ENCODE measurements at regions not wholly inside any gene's neighbourhood (a gene's known extent, or its start where the extent isn't known, plus 50 kb on each side); places are given as distances from the start of the nearest gene placed in this dataset.

DNA sequence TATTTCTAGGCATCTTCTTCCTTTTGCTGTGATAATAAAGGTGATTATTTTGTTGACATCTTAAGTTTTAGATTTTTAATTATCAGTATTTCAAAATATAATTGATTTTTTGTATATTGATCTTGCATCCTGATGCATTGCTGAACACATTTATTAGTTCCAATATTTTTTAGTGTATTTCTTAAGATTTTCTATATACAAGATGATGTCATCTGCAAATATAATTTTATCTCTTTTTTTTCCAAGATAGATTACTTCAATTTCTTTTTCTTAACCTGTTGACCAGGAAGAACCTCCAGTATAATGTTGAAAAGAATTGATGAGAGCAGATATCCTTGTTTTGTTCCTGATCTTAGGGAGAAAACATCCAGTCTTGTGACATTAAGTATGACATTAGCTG is 54.8 kb upstream of the LRRN2 start:
- no peak overlapping the region for H2AFZ ChIP-seq (replicated peaks; ENCODE audit: low read length, poor library complexity)
- H3K27ac ChIP-seq (ENCODE audit: insufficient read depth, low read length) = no peak overlapping the region
- TF ChIP-seq CEBPB (IDR thresholded peaks at IDR 0.05; ENCODE audit: low read depth, low read length) (no peak), SMC3 (IDR thresholded peaks at IDR 0.05; ENCODE audit: low read depth, low read length) (no peak), CHD1 (IDR thresholded peaks at IDR 0.05; ENCODE audit: low read depth, low read length) (no peak), RFX5 (IDR thresholded peaks at IDR 0.05; ENCODE audit: low read depth, low read length) (no peak), MXI1 (IDR thresholded peaks at IDR 0.05; ENCODE audit: borderline replicate concordance, low read depth, low read length) (no peak), MAFK (IDR thresholded peaks at IDR 0.05; ENCODE audit: low read depth, low read length) (no peak), BHLHE40 (IDR thresholded peaks at IDR 0.05; ENCODE audit: low read depth, low read length) (no peak), NFE2L2 (IDR thresholded peaks at IDR 0.05; ENCODE audit: low read depth, low read length) (no peak), RAD21 (IDR thresholded peaks at IDR 0.05; ENCODE audit: low read length) (no peak), FOS (IDR thresholded peaks at IDR 0.05; ENCODE audit: low read depth, low read length) (no peak), MAZ (IDR thresholded peaks at IDR 0.05; ENCODE audit: borderline replicate concordance, low read depth, low read length) (no peak), RCOR1 (IDR thresholded peaks at IDR 0.05; ENCODE audit: insufficient replicate concordance, low read length) (no peak), POLR2A (IDR thresholded peaks at IDR 0.05; ENCODE audit: low read depth, low read length) (no peak)
- TF ChIP-seq, protein P1, sequence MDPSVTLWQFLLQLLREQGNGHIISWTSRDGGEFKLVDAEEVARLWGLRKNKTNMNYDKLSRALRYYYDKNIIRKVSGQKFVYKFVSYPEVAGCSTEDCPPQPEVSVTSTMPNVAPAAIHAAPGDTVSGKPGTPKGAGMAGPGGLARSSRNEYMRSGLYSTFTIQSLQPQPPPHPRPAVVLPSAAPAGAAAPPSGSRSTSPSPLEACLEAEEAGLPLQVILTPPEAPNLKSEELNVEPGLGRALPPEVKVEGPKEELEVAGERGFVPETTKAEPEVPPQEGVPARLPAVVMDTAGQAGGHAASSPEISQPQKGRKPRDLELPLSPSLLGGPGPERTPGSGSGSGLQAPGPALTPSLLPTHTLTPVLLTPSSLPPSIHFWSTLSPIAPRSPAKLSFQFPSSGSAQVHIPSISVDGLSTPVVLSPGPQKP (IDR thresholded peaks at IDR 0.05; ENCODE audit: borderline replicate concordance, low read depth, low read length) = no peak
- TF ChIP-seq, protein P2, sequence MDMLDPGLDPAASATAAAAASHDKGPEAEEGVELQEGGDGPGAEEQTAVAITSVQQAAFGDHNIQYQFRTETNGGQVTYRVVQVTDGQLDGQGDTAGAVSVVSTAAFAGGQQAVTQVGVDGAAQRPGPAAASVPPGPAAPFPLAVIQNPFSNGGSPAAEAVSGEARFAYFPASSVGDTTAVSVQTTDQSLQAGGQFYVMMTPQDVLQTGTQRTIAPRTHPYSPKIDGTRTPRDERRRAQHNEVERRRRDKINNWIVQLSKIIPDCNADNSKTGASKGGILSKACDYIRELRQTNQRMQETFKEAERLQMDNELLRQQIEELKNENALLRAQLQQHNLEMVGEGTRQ (IDR thresholded peaks at IDR 0.05; ENCODE audit: low read depth, low read length) = no peak
- TF ChIP-seq, protein P3, sequence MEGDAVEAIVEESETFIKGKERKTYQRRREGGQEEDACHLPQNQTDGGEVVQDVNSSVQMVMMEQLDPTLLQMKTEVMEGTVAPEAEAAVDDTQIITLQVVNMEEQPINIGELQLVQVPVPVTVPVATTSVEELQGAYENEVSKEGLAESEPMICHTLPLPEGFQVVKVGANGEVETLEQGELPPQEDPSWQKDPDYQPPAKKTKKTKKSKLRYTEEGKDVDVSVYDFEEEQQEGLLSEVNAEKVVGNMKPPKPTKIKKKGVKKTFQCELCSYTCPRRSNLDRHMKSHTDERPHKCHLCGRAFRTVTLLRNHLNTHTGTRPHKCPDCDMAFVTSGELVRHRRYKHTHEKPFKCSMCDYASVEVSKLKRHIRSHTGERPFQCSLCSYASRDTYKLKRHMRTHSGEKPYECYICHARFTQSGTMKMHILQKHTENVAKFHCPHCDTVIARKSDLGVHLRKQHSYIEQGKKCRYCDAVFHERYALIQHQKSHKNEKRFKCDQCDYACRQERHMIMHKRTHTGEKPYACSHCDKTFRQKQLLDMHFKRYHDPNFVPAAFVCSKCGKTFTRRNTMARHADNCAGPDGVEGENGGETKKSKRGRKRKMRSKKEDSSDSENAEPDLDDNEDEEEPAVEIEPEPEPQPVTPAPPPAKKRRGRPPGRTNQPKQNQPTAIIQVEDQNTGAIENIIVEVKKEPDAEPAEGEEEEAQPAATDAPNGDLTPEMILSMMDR (conservative IDR thresholded peaks at IDR 0.05; ENCODE audit: low read depth, low read length) = no peak
- no peak overlapping the region for H3K18ac ChIP-seq (ENCODE audit: low read depth, low read length)
- intact Hi-C loops (cut with micrococcal nuclease) (no loop called here), dilution Hi-C loops (cut with HindIII; ENCODE audit: low sequenced_read_pairs, unreplicated experiment) (no loop called here), in situ Hi-C loops (cut with MboI; ENCODE audit: low sequenced_read_pairs) (no loop called here)
- no peak overlapping the region for H4K8ac ChIP-seq (ENCODE audit: low read depth in 2 of 2, low read length in 2 of 2)
- H3K4me2 ChIP-seq (ENCODE audit: low read depth, low read length) = no peak overlapping the region
- no peak overlapping the region for H3K4ac ChIP-seq (ENCODE audit: low read depth, low read length)
- H3K36me3 ChIP-seq (ENCODE audit: control insufficient read depth, insufficient read depth, low read length) = no peaks in the 10 kb centered on the region
- BruUV-seq (replicated peaks) = no TSS peak
- no peaks in the 10 kb centered on the region for H3K79me1 ChIP-seq (ENCODE audit: low read depth in 1 of 2, low read length in 2 of 2)
- H3K56ac ChIP-seq (ENCODE audit: extremely low read depth, insufficient read depth, low read length) = no peak overlapping the region
- no peak overlapping the region for H2BK120ac ChIP-seq (ENCODE audit: low read depth, low read length)
- peaks cover 3% of the 10 kb centered on the region for H3K27me3 ChIP-seq (ENCODE audit: control insufficient read depth, insufficient read depth, low read length)
- no peaks in the 10 kb centered on the region for H4K20me1 ChIP-seq (ENCODE audit: insufficient read depth, low read length)
- H3K4me3 ChIP-seq (ENCODE audit: insufficient read depth, low read depth, low read length) = no peak overlapping the region
- no peak overlapping the region for H2AK9ac ChIP-seq (replicated peaks; ENCODE audit: low read depth, low read length, poor library complexity)
- no peak overlapping the region for H3K14ac ChIP-seq (replicated peaks; ENCODE audit: low read depth, low read length)
- H3K4me1 ChIP-seq (ENCODE audit: control insufficient read depth, insufficient read depth, low read length) = no peaks in the 10 kb centered on the region
- H2BK15ac ChIP-seq (ENCODE audit: low read depth, low read length) = no peak overlapping the region
- H3K9me1 ChIP-seq (ENCODE audit: insufficient read depth, low read length) = no peaks in the 10 kb centered on the region
- no peak overlapping the region for H4K5ac ChIP-seq (ENCODE audit: low read depth, low read length)
- H3K23ac ChIP-seq (ENCODE audit: low read depth, low read length) = no peak overlapping the region
- H4K91ac ChIP-seq (ENCODE audit: insufficient read depth, low read depth, low read length) = no peak overlapping the region
- ATAC-seq (ENCODE audit: low read depth) (no peak), DNase-seq (no peak)
- no peak overlapping the region for H3K9ac ChIP-seq (ENCODE audit: low read depth, low read length)
- H2BK5ac ChIP-seq (ENCODE audit: low read depth, low read length, poor library complexity, severe bottlenecking) = no peak overlapping the region
- H2AK5ac ChIP-seq (ENCODE audit: low read depth, low read length) = no peak overlapping the region
- H3K9me3 ChIP-seq (ENCODE audit: control insufficient read depth, insufficient read depth, low read length) = peaks cover 2% of the 10 kb centered on the region; the same call in 1 of the 2 replicates
- POLR2A ChIA-PET (ENCODE audit: unreplicated experiment) = no interaction called here
- H2BK20ac ChIP-seq (ENCODE audit: low read depth, low read length) = no peak overlapping the region
- CTCF ChIA-PET = no interaction called here

All from IMR-90 (cell line).